ENCODE measurements at regions not wholly inside any gene's neighbourhood (a gene's known extent, or its start where the extent isn't known, plus 50 kb on each side); places are given as distances from the start of the nearest gene placed in this dataset.

- Histone ChIP-seq H3K27ac (ENCODE audit: insufficient read depth, low read length) (no peak overlapping the region), H4K8ac (ENCODE audit: low read depth in 2 of 2, low read length in 2 of 2) (no peak overlapping the region), H2BK120ac (ENCODE audit: low read depth, low read length) (no peak overlapping the region), H2BK15ac (ENCODE audit: low read depth, low read length) (no peak overlapping the region), H3K18ac (ENCODE audit: low read depth, low read length) (no peak overlapping the region), H2BK20ac (ENCODE audit: low read depth, low read length) (no peak overlapping the region), H3K4me1 (ENCODE audit: control insufficient read depth, insufficient read depth, low read length) (no peaks in the 10 kb centered on the region), H3K9ac (ENCODE audit: low read depth, low read length) (no peak overlapping the region), H3K56ac (ENCODE audit: extremely low read depth, insufficient read depth, low read length) (no peak overlapping the region), H3K4me2 (ENCODE audit: low read depth, low read length) (no peak overlapping the region), H4K5ac (ENCODE audit: low read depth, low read length) (no peak overlapping the region), H3K9me3 (ENCODE audit: control insufficient read depth, insufficient read depth, low read length) (no peaks in the 10 kb centered on the region), H3K14ac (replicated peaks; ENCODE audit: low read depth, low read length) (no peak overlapping the region), H2BK5ac (ENCODE audit: low read depth, low read length, poor library complexity, severe bottlenecking) (no peak overlapping the region), H3K23ac (ENCODE audit: low read depth, low read length) (no peak overlapping the region), H2AFZ (replicated peaks; ENCODE audit: low read length, poor library complexity) (no peak overlapping the region), H2AK9ac (replicated peaks; ENCODE audit: low read depth, low read length, poor library complexity) (no peak overlapping the region), H4K91ac (ENCODE audit: insufficient read depth, low read depth, low read length) (no peak overlapping the region), H3K4ac (ENCODE audit: low read depth, low read length) (no peak overlapping the region), H4K20me1 (ENCODE audit: insufficient read depth, low read length) (no peaks in the 10 kb centered on the region), H3K9me1 (ENCODE audit: insufficient read depth, low read length) (no peaks in the 10 kb centered on the region), H3K27me3 (ENCODE audit: control insufficient read depth, insufficient read depth, low read length) (no peaks in the 10 kb centered on the region), H2AK5ac (ENCODE audit: low read depth, low read length) (no peak overlapping the region), H3K79me1 (ENCODE audit: low read depth in 1 of 2, low read length in 2 of 2) (no peaks in the 10 kb centered on the region), H3K36me3 (ENCODE audit: control insufficient read depth, insufficient read depth, low read length) (no peaks in the 10 kb centered on the region), H3K4me3 (ENCODE audit: insufficient read depth, low read depth, low read length) (no peak overlapping the region)
- dilution Hi-C loops (cut with HindIII; ENCODE audit: low sequenced_read_pairs, unreplicated experiment) (no loop called here), in situ Hi-C loops (cut with MboI; ENCODE audit: low sequenced_read_pairs) (no loop called here), intact Hi-C loops (cut with micrococcal nuclease) (no loop called here)
- ChIA-PET POLR2A (ENCODE audit: unreplicated experiment) (no interaction called here), CTCF (no interaction called here)
- TF ChIP-seq MXI1 (IDR thresholded peaks at IDR 0.05; ENCODE audit: borderline replicate concordance, low read depth, low read length) (no peak), CEBPB (IDR thresholded peaks at IDR 0.05; ENCODE audit: low read depth, low read length) (peak; percentile 13; the same call in 1 of the 2 replicates)
- no peak for DNase-seq
- no peak for ATAC-seq (ENCODE audit: low read depth)
- BruUV-seq (replicated peaks): no TSS peak
Measured at GRCh38 chr2:125106710-125107109, 1081.6 kb downstream of the CNTNAP5 start.

Data from IMR-90 (cell line).